ENCODE measurements at regions not wholly inside any gene's neighbourhood (a gene's known extent, or its start where the extent isn't known, plus 50 kb on each side); places are given as distances from the start of the nearest gene placed in this dataset.

DNA sequence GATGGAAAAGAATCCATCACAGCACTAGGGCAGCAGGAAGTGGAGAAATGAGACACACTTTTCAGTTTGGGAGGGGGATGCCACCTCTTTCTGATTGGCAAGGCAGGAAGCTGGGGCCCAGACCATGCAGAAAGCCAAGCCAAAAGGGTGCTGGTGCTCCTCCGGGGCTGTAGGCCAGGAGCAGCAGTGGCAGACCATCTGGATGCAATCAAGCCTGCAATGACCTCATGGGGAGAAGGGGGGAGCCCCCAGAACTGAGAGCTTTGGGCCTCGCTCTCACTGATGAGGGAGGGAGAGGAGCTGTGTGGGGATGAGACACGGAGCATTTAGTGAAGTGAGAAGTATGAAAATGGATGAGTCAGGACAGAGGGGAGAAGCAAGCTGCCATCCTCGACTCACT lies 141.3 kb upstream of the NALF2 start:
- DNase-seq (ENCODE audit: low read depth in 3 of 3), result no peak

- DNase-seq (ENCODE audit: low read depth in 3 of 3), result no peak
Measured at GRCh38 chrX:69362354-69362753, 141.8 kb upstream of the NALF2 start.

GRCh38 chrX:69361311-69361845 lies 142.7 kb upstream of the NALF2 start:
- DNase-seq (ENCODE audit: low read depth in 3 of 3), result no peak

- no peak for DNase-seq (ENCODE audit: low read depth in 3 of 3)
Measured at GRCh38 chrX:69357317-69357716, 146.8 kb upstream of the NALF2 start.

DNA sequence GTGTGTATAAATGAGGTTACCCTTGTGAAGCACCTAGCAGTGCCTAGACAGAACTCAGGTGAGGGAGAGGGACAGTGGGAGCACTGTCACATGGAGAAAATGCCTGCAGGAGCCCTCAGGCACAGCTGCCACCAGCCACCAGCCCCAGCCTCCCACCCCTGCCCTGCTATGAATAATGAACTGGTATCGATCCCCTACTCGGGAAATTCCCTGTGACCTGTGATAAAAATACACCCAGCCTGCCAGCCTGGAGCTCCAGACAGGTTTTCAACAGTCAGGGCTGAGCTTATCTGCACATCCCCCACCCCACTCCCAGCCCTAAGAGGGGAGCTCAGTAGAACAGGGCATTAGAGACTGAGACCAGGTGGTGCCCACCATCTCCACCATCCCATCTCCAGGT lies 159.6 kb upstream of the PJA1 start:
- DNase-seq (ENCODE audit: low read depth in 3 of 3), result no peak

GRCh38 chrX:69323786-69324720 lies 158.8 kb upstream of the PJA1 start:
- DNase-seq (ENCODE audit: low read depth in 3 of 3), result no peak

- DNase-seq (ENCODE audit: low read depth in 3 of 3), result no peak
Measured at GRCh38 chrX:69321789-69322188, 156.5 kb upstream of the PJA1 start.

- DNase-seq (ENCODE audit: low read depth in 3 of 3), result no peak
Measured at GRCh38 chrX:69321006-69321655, 155.9 kb upstream of the PJA1 start.

- no peak for DNase-seq (ENCODE audit: low read depth in 3 of 3)
Measured at GRCh38 chrX:69320116-69320515, 154.9 kb upstream of the PJA1 start.

DNA sequence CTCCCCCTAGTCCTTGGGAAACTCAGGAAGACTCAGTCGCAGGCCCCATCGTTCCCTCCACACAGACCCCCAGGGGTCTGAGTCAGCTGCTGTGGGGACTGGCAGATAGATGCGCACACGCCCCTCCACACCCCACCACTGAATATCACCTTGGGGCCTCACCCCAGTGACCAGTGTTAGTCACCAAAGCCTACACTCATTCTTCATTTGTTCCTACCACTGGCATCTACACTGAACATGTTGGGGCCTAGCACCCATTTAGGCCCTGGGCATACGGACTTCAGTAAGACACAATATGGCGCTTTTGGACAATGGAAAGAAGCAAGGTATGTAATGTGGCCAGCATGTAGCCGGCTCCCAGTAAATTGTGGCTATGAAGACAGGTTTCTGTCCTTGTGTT lies 154.1 kb upstream of the PJA1 start:
- DNase-seq (ENCODE audit: low read depth in 3 of 3), result no peak

- no peak for DNase-seq (ENCODE audit: low read depth in 3 of 3)
Measured at GRCh38 chrX:69318651-69319340, 153.5 kb upstream of the PJA1 start.

DNA sequence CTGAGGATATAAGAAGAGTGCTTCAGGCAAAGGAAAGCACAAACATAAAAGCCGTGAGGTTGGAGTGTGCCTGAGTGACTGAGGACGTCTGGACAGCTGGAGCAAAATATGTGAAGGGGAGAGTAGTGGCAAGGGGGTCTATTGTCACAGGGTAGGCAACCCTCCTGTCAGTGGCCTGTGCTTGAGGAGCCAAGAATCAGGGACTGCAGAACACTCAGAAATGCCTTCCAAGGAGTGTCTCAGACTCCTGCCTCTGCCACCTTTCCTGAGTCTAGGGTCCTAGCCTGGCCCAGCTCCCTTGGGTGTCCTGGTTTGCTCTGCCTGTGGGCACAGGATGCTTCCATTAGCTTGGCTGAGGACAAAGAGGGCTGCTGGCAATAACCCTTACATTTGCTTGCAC lies 152.5 kb upstream of the PJA1 start:
- DNase-seq (ENCODE audit: low read depth in 3 of 3), result no peak

GRCh38 chrX:69314436-69315348 lies 149.4 kb upstream of the PJA1 start:
- DNase-seq (ENCODE audit: low read depth in 3 of 3), result no peak

DNA sequence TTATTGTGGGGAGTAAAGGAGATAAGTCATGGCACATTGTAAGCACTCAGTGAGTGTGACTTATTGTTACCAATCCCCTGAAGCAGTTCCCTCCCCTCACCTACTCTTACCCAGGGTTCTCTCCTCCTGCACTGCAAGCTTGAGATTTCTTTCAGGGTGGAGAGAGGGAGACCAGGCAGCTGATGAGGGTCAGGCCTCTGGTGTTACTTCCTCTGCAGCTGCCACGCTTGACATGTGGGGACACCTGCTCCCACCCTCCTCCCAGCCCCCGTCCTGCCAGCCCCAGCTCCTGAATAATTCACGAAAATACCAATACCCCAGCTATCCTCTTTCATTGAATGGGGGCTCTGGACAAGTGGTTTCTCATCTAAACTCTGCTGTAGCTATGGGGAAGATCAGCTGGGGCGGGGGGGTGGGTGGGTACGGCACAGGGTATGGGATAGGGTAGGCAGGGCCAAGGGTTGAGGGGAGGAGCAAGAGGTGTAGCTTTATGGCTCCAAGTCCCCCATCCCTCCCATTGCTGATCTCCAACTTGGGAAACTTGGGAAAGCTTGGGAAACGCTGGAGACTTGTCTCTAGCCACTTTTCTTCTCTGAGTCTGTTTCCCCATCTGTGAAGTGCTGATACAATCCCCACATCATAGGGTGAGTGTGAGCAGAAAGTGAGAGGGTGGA lies 148.5 kb upstream of the PJA1 start:
- no peak for DNase-seq (ENCODE audit: low read depth in 3 of 3)

DNA sequence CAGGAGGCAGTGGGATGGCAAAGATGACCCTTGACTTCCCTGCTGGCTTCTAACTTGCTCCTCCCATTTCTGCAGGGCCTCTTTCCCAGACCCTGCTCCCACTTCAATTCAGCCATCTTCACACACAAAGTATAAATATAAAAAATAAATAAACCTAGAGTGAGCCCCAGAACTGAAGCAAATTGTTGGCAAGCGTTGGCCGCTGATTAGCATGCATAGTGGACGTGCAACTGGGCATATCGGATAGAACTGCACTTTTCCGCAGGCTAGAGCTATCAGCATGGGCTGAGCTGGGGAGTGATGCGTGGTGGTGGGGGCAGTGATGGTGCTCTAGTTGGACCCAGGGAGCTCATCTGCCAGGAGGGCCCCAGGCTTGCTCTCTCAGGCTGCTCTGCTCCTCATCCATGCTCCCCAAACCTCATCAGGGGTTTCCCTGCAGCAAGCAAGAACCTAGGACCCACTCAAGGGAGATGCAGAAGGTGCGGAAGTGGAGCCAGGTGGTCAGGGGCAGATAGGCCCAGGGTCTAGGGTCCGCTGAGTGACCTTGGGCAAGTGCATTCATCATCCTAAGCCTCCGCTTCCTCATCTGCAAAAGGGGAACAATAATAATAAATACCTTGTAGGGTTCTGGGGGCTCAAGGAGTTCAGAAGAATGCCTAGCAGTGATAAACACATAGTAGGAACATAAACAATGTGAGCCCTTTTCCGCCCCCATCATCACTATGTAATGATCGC lies 146.8 kb upstream of the PJA1 start:
- no peak for DNase-seq (ENCODE audit: low read depth in 3 of 3)

- DNase-seq (ENCODE audit: low read depth in 3 of 3), result no peak
Measured at GRCh38 chrX:69309074-69309792, 144.0 kb upstream of the PJA1 start.

DNA sequence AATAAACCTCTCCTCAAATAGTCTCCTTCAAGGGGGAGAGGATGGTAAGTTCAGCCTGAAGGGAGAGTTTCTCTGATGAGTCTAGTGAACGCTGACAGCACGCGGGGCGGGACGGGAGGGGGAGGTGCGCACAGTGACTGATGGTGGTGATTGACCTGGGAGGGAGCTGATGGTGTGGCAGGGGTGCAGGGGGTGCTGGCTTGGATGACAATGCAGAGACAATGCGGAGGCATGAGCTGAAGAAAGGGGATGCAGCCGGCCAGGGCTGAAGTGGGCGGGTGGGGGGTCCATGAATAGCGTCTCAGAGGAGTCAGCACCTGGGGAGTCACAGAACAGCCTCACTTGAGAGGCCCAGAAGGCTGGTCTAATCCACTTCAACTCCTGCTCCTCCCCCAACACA lies 142.5 kb upstream of the PJA1 start:
- no peak for DNase-seq (ENCODE audit: low read depth in 3 of 3)

- DNase-seq (ENCODE audit: low read depth in 3 of 3), result no peak
Measured at GRCh38 chrX:69307029-69307428, 141.8 kb upstream of the PJA1 start.

- DNase-seq (ENCODE audit: low read depth in 3 of 3), result no peak
Measured at GRCh38 chrX:69306063-69306404, 140.8 kb upstream of the PJA1 start.

All from stimulated activated CD4-positive, alpha-beta T cell treated with anti-CD3 and anti-CD28 coated beads, TNF-alpha, amount 100 ng/mL, for 4 hours (primary cell).